H9 (cell line): ENCODE measurements at regions not wholly inside any gene's neighbourhood (a gene's known extent, or its start where the extent isn't known, plus 50 kb on each side); places are given as distances from the start of the nearest gene placed in this dataset.

Experiments used
- DNase-seq: peaks from one replicate; pipeline ENCODE4 v3.0.0-alpha.2; 2017
- H2AFZ ChIP-seq: one replicate; pipeline ENCODE4 v1.6.1; 2013; ENCODE audit warnings: mild to moderate bottlenecking, low read length, control low read depth, moderate library complexity
- H2AK5ac ChIP-seq: 2 replicates; pipeline ENCODE4 v1.6.1; 2013; ENCODE audit warnings: low read length, control low read depth, mixed read lengths; ENCODE audit not compliant: insufficient read length
- H2BK120ac ChIP-seq: one replicate; pipeline ENCODE4 v1.6.1; 2013; ENCODE audit warnings: low read depth, mild to moderate bottlenecking, low read length, control low read depth, inconsistent platforms; ENCODE audit not compliant: poor library complexity, severe bottlenecking
- H2BK12ac ChIP-seq: 2 replicates; pipeline ENCODE4 v1.6.1; 2013; ENCODE audit warnings: low read length, control low read depth, mixed read lengths, low read depth; ENCODE audit not compliant: insufficient read length
- H2BK15ac ChIP-seq: 2 replicates; pipeline ENCODE4 v1.6.1; 2013; ENCODE audit warnings: low read depth, low read length, control low read depth
- H2BK20ac ChIP-seq: one replicate; pipeline ENCODE4 v1.6.1; 2013; ENCODE audit warnings: low read depth, mild to moderate bottlenecking, low read length, control low read depth, inconsistent platforms; ENCODE audit not compliant: poor library complexity, severe bottlenecking
- H2BK5ac ChIP-seq: 2 replicates; pipeline ENCODE4 v1.6.1; 2013; ENCODE audit warnings: low read length, control low read depth, mixed read lengths; ENCODE audit not compliant: insufficient read length
- H3K14ac ChIP-seq: 2 replicates; pipeline ENCODE4 v1.6.1; 2013; ENCODE audit warnings: low read length, control low read depth; ENCODE audit not compliant: insufficient read depth
- H3K18ac ChIP-seq: 2 replicates; pipeline ENCODE4 v1.6.1; 2013; ENCODE audit warnings: low read depth, mild to moderate bottlenecking, mixed read lengths, low read length, control low read depth; ENCODE audit not compliant: insufficient read length
- H3K23ac ChIP-seq: 2 replicates; pipeline ENCODE4 v1.6.1; 2013; ENCODE audit warnings: low read length, control low read depth, mixed read lengths, low read depth; ENCODE audit not compliant: insufficient read length
- H3K23me2 ChIP-seq: 2 replicates; pipeline ENCODE4 v1.6.1; 2013; ENCODE audit warnings: low read depth, mild to moderate bottlenecking, mixed read lengths, low read length, control low read depth; ENCODE audit not compliant: insufficient read length, poor library complexity, severe bottlenecking
- H3K27ac ChIP-seq: 2 replicates; pipeline ENCODE4 v1.5.1; 2013; ENCODE audit warnings: low read length, control low read depth, mixed read lengths, low read depth; ENCODE audit not compliant: insufficient read length
- H3K27me3 ChIP-seq: 2 replicates; pipeline ENCODE4 v1.6.1; 2013; ENCODE audit warnings: low read length, control low read depth, inconsistent platforms; ENCODE audit not compliant: insufficient read depth
- H3K4ac ChIP-seq: 2 replicates; pipeline ENCODE4 v1.6.1; 2013; ENCODE audit warnings: low read depth, mild to moderate bottlenecking, control low read depth, inconsistent platforms, low read length, moderate library complexity
- H3K4me1 ChIP-seq: 2 replicates; pipeline ENCODE4 v1.6.1; 2013; ENCODE audit warnings: low read length, control low read depth, inconsistent platforms; ENCODE audit not compliant: insufficient read depth
- H3K4me2 ChIP-seq: 2 replicates; pipeline ENCODE4 v1.6.1; 2013; ENCODE audit warnings: low read length, control low read depth, mixed read lengths; ENCODE audit not compliant: insufficient read length, insufficient read depth
- H3K56ac ChIP-seq: 2 replicates; pipeline ENCODE4 v1.6.1; 2013; ENCODE audit warnings: low read depth, mild to moderate bottlenecking, mixed read lengths, low read length, control low read depth; ENCODE audit not compliant: insufficient read length
- H3K79me1 ChIP-seq: 2 replicates; pipeline ENCODE4 v1.6.1; 2013; ENCODE audit warnings: low read depth, mild to moderate bottlenecking, moderate library complexity, low read length, control low read depth, inconsistent platforms; ENCODE audit not compliant: insufficient read depth, poor library complexity, severe bottlenecking
- H3K79me2 ChIP-seq: 2 replicates; pipeline ENCODE4 v1.6.1; 2013; ENCODE audit warnings: low read length, control low read depth, inconsistent platforms; ENCODE audit not compliant: insufficient read depth
- H3K9ac ChIP-seq: 2 replicates; pipeline ENCODE4 v1.6.1; 2013; ENCODE audit warnings: low read length, control low read depth, mixed read lengths; ENCODE audit not compliant: insufficient read length; ENCODE audit errors: extremely low read depth
- H3K9me3 ChIP-seq: one replicate; pipeline ENCODE4 v1.6.1; 2013; ENCODE audit warnings: low read depth, low read length, inconsistent platforms; ENCODE audit not compliant: control insufficient read depth
- H3T11ph ChIP-seq: one replicate; pipeline ENCODE4 v1.6.1; 2013; ENCODE audit warnings: mild to moderate bottlenecking, low read length, control low read depth, inconsistent platforms
- H4K20me1 ChIP-seq: one replicate; pipeline ENCODE4 v1.6.1; 2013; ENCODE audit not compliant: control insufficient read depth, insufficient read length, insufficient read depth
- H4K5ac ChIP-seq: 2 replicates; pipeline ENCODE4 v1.6.1; 2013; ENCODE audit warnings: low read depth, mild to moderate bottlenecking, mixed read lengths, low read length, control low read depth; ENCODE audit not compliant: insufficient read length
- H4K8ac ChIP-seq: replicated peaks from 2 replicates; pipeline ENCODE4 v1.6.1; 2013; ENCODE audit warnings: low read length, control low read depth, mixed read lengths, low read depth; ENCODE audit not compliant: insufficient read length
- H4K91ac ChIP-seq: 2 replicates; pipeline ENCODE4 v1.6.1; 2013; ENCODE audit warnings: low read depth, mild to moderate bottlenecking, moderate library complexity, mixed read lengths, low read length, control low read depth; ENCODE audit not compliant: insufficient read length
- H3K27ac Mint-ChIP-seq, 3 experiments: 2 replicates in 2 of 3; 3 replicates in 1 of 3; pipeline ENCODE4 v1.8.0; 2020 to 2021; ENCODE audit warnings: mixed read lengths in 3 of 3, mild to moderate bottlenecking in 1 of 3, moderate library complexity in 1 of 3
- H3K27me3 Mint-ChIP-seq: 2 replicates; pipeline ENCODE4 v1.8.0; 2021; ENCODE audit warnings: low read depth, mild to moderate bottlenecking, moderate library complexity, mixed read lengths
- H3K36me3 Mint-ChIP-seq, 3 experiments: 2 replicates in 2 of 3; 3 replicates in 1 of 3; pipeline ENCODE4 v1.8.0; 2020 to 2021; ENCODE audit warnings: low read depth in 3 of 3, mixed read lengths in 3 of 3; ENCODE audit not compliant: insufficient read depth in 1 of 3
- H3K4me1 Mint-ChIP-seq, 2 experiments: 2 replicates each; pipeline ENCODE4 v1.8.0; 2020; ENCODE audit warnings: mixed read lengths in 2 of 2
- H3K4me3 Mint-ChIP-seq, 2 experiments: 2 replicates in 1 of 2; 3 replicates in 1 of 2; pipeline ENCODE4 v1.8.0; 2020 to 2021; ENCODE audit warnings: mild to moderate bottlenecking in 2 of 2, mixed read lengths in 2 of 2, moderate library complexity in 1 of 2
- H3K9me3 Mint-ChIP-seq, 2 experiments: 2 replicates in 1 of 2; 3 replicates in 1 of 2; pipeline ENCODE4 v1.8.0; 2020; ENCODE audit warnings: mild to moderate bottlenecking in 2 of 2, mixed read lengths in 2 of 2, moderate library complexity in 1 of 2
- CTCF ChIP-seq: fragments of 200-600 bp; sonication (generic); conservative IDR thresholded peaks from 3 replicates; pipeline ENCODE4 v1.8.0; 2021; ENCODE audit warnings: antibody characterized with exemption, mild to moderate bottlenecking
- WGBS: extraction: QIAGEN DNeasy Blood & Tissue Kit; methylation state at CpG from one replicate; pipeline ENCODE4 v1.1.7; 2013; ENCODE audit warnings: missing lambda C conversion rate, low lambda C conversion rate, mixed read lengths; ENCODE audit not compliant: insufficient read length; ENCODE audit errors: extremely low coverage; 5-methylcytosine and 5-hydroxymethylcytosine counted together

GRCh38 chr4:170425521-170426143, 335.9 kb upstream of the AADAT start:
- H3K27me3 ChIP-seq, result no peaks in the 10 kb centered on the region
- Mint-ChIP-seq H3K9me3 (peaks cover 0 to under 1% of the 10 kb centered on the region in 2 experiments; a peak in 2 of 5 replicates), H3K27ac (no peak overlapping the region), H3K4me1 (peaks cover 10 to 14% of the 10 kb centered on the region in 2 experiments), H3K36me3 (peaks cover 0 to under 1% (median under 1%) of the 10 kb centered on the region in 3 experiments; a peak in 4 of 7 replicates), H3K27me3 (no peaks in the 10 kb centered on the region), H3K4me3 (no peak overlapping the region)
- H4K8ac ChIP-seq, result no peak overlapping the region
- H3K4me1 ChIP-seq, result no peaks in the 10 kb centered on the region
- H4K20me1 ChIP-seq, result no peaks in the 10 kb centered on the region
- no peaks in the 10 kb centered on the region for H3K79me2 ChIP-seq
- H3K79me1 ChIP-seq, result no peaks in the 10 kb centered on the region
- no peak for DNase-seq
- no peak overlapping the region for H3K14ac ChIP-seq
- no peak overlapping the region for H2BK20ac ChIP-seq
- no peak overlapping the region for H3K18ac ChIP-seq
- H3K9ac ChIP-seq, result no peak overlapping the region
- no peak overlapping the region for H3K27ac ChIP-seq
- WGBS, result no CpG with 5 or more reads among the region's 5 CpGs
- H4K5ac ChIP-seq, result no peak overlapping the region
- no peak overlapping the region for H2BK15ac ChIP-seq
- no peaks in the 10 kb centered on the region for H3K23me2 ChIP-seq
- no peak overlapping the region for H2BK120ac ChIP-seq
- TF ChIP-seq CTCF, result no peak
- H4K91ac ChIP-seq, result no peak overlapping the region
- no peak overlapping the region for H3K4ac ChIP-seq
- no peak overlapping the region for H2AK5ac ChIP-seq
- H2AFZ ChIP-seq, result no peak overlapping the region
- H3K23ac ChIP-seq, result no peak overlapping the region
- no peak overlapping the region for H3T11ph ChIP-seq
- H3K56ac ChIP-seq, result no peak overlapping the region
- H2BK12ac ChIP-seq, result no peak overlapping the region
- H3K9me3 ChIP-seq, result no peaks in the 10 kb centered on the region
- H2BK5ac ChIP-seq, result no peak overlapping the region
- H3K4me2 ChIP-seq, result no peak overlapping the region
